Fibroblast of gingiva (primary cell): ENCODE measurements at regions not wholly inside any gene's neighbourhood (a gene's known extent, or its start where the extent isn't known, plus 50 kb on each side); places are given as distances from the start of the nearest gene placed in this dataset.
"Not testable (repeated sequence)": the region's sequence is repeated elsewhere in the genome, so short reads cannot be mapped to it uniquely, and the experiment has no call there.

ENCODE experiments used
- DNase-seq: peaks from one replicate; pipeline ENCODE4 v3.0.0-alpha.2; 2011; ENCODE audit warnings: low read depth

GRCh38 chr4:184950117-184950830 lies 68.0 kb upstream of the HELT start:
- DNase-seq: no peak

GRCh38 chr4:184950926-184951325 lies 67.4 kb upstream of the HELT start:
- no peak for DNase-seq

- DNase-seq: no peak
Observed at GRCh38 chr4:184951668-184952160, 66.6 kb upstream of the HELT start.

- no peak for DNase-seq
Observed at GRCh38 chr4:184952522-184952921, 65.8 kb upstream of the HELT start.

GRCh38 chr4:184953421-184953945 lies 64.8 kb upstream of the HELT start:
- no peak for DNase-seq

- DNase-seq: no peak
Observed at GRCh38 chr4:184953971-184954370, 64.3 kb upstream of the HELT start.

GRCh38 chr4:184954482-184954881 lies 63.8 kb upstream of the HELT start:
- DNase-seq: no peak

GRCh38 chr4:184955116-184955515 lies 63.2 kb upstream of the HELT start:
- no peak for DNase-seq

- no peak for DNase-seq
Observed at GRCh38 chr4:184955636-184956035, 62.7 kb upstream of the HELT start.

GRCh38 chr4:184957446-184958115 lies 60.7 kb upstream of the HELT start:
- DNase-seq: no peak

- no peak for DNase-seq
Observed at GRCh38 chr4:184958127-184958922, 60.0 kb upstream of the HELT start.

- no peak for DNase-seq
Observed at GRCh38 chr4:184958923-184959210, 59.4 kb upstream of the HELT start.

- DNase-seq: no peak
Observed at GRCh38 chr4:184959309-184959708, 59.0 kb upstream of the HELT start.

GRCh38 chr4:184959786-184960185 lies 58.5 kb upstream of the HELT start:
- no peak for DNase-seq

- no peak for DNase-seq
Observed at GRCh38 chr4:184960505-184960971, 57.8 kb upstream of the HELT start.

GRCh38 chr4:184961660-184962059 lies 56.6 kb upstream of the HELT start:
- DNase-seq: no peak

GRCh38 chr4:184962125-184962638 lies 56.1 kb upstream of the HELT start:
- no peak for DNase-seq

GRCh38 chr4:184965230-184966050 lies 52.9 kb upstream of the HELT start:
- DNase-seq: not testable (repeated sequence)

- not testable (repeated sequence) for DNase-seq
Observed at GRCh38 chr4:184966051-184966691, 52.1 kb upstream of the HELT start.

GRCh38 chr4:184967699-184968098 lies 50.6 kb upstream of the HELT start:
- not testable (repeated sequence) for DNase-seq

GRCh38 chr4:184968366-184968765 lies 49.9 kb upstream of the HELT start:
- no peak for DNase-seq
